Right cardiac atrium (tissue), 5 donors: ENCODE measurements at regions not wholly inside any gene's neighbourhood (a gene's known extent, or its start where the extent isn't known, plus 50 kb on each side); places are given as distances from the start of the nearest gene placed in this dataset.

Source experiments
- ATAC-seq, 2 donors: fragments of 200-7000 bp; cut with Tn5 transposase; one replicate each; pipeline versions ENCODE4 v1.8.0 to v1.9.1; 2020; ENCODE audit warnings: moderate library complexity in 2 of 2, mild to moderate bottlenecking in 1 of 2
- DNase-seq, 3 donors: peaks; one replicate each; pipeline ENCODE4 v3.0.0-alpha.2; 2020
- H3K27ac ChIP-seq: one replicate; pipeline ENCODE4 v1.5.1; 2013; ENCODE audit warnings: mild to moderate bottlenecking, low read length, control low read depth, moderate library complexity
- H3K27me3 ChIP-seq: one replicate; pipeline ENCODE4 v1.6.1; 2013; ENCODE audit not compliant: control insufficient read depth, insufficient read depth
- H3K4me1 ChIP-seq: one replicate; pipeline ENCODE4 v1.6.1; 2013; ENCODE audit warnings: low read length; ENCODE audit not compliant: control insufficient read depth, insufficient read depth
- H3K4me3 ChIP-seq: one replicate; pipeline ENCODE4 v1.5.1; 2013; ENCODE audit warnings: low read length, control low read depth
- H3K9me3 ChIP-seq: one replicate; pipeline ENCODE4 v1.6.1; 2013; ENCODE audit warnings: low read length; ENCODE audit not compliant: control insufficient read depth
- WGBS: extraction: QIAGEN DNeasy Blood & Tissue Kit; methylation state at CpG from one replicate; pipeline ENCODE4 v1.1.7; 2013; 5-methylcytosine and 5-hydroxymethylcytosine counted together
- intact Hi-C, 4 donors: fragments of 100-400 bp; cut with DNase I; formaldehyde crosslinking; loops; one replicate each; pipeline versions ENCODE4 v1.11.0 to v1.14.0; 2022 to 2023
- donor health status: healthy with polysubstance abuse.
- donor health status: DM: no; HTN: yes; CAD: no.
- donor health status: DM: no; HTN: no; CAD: no.
- donor health status: DM: no; HTN: yes; CAD: no; lungs with severe emphysema.
- donor health status: DM: yes; HTN: yes; CAD: no.

DNA sequence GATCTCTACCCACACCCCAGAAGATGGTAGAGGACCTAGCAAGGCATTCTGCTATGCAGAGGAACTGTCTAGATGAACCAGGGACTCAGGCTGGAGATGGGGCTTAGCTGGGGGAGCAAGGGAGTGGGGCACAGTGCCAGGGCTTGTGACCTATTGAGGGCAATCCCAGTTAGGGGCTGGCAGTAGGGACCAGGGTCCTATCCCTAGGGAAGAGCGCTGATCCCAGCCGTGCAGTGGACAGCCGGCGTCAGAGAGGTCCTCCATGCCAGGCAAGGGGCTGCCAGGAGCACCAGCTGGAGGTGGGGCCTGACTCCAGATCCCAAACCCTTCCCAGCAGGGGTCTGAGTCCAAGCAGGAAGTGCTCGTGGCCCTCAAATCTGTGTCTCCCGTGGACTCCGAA is 52.7 kb upstream of the NEURL1B start:
- 75% methylated on average over 7 of the region's 7 CpGs for WGBS
- no peaks in the 10 kb centered on the region for H3K9me3 ChIP-seq
- H3K4me3 ChIP-seq = no peak overlapping the region
- H3K4me1 ChIP-seq = peaks cover 25% of the 10 kb centered on the region
- no peak for ATAC-seq
- DNase-seq = no peak
- H3K27me3 ChIP-seq = no peaks in the 10 kb centered on the region
- H3K27ac ChIP-seq = no peak overlapping the region
- intact Hi-C loops = no loop called here

DNA sequence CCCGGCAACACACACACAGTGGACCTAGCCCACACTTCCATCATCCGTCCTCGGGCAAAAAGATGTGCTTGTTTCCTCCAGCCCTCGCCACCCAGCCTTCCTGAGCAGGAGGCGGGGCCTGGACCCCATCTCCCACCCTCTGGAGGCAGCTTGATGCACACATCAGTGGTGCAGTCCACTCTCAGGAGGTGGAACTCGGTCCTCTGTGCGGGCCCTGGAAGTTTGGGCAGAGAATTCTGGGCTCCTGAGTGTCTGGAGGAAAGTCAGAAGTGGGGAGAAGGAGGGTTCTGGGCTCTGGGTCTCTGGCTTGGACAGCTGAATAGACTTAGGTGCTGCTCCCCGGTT is 54.0 kb upstream of the NEURL1B start:
- Histone ChIP-seq H3K27ac (peak overlapping the region; percentile 10), H3K4me3 (no peak overlapping the region), H3K4me1 (peaks cover 28% of the 10 kb centered on the region), H3K27me3 (no peaks in the 10 kb centered on the region), H3K9me3 (no peaks in the 10 kb centered on the region)
- no peak for DNase-seq
- intact Hi-C loops = no loop called here
- 84% methylated on average over 8 of the region's 8 CpGs for WGBS
- no peak for ATAC-seq

DNA sequence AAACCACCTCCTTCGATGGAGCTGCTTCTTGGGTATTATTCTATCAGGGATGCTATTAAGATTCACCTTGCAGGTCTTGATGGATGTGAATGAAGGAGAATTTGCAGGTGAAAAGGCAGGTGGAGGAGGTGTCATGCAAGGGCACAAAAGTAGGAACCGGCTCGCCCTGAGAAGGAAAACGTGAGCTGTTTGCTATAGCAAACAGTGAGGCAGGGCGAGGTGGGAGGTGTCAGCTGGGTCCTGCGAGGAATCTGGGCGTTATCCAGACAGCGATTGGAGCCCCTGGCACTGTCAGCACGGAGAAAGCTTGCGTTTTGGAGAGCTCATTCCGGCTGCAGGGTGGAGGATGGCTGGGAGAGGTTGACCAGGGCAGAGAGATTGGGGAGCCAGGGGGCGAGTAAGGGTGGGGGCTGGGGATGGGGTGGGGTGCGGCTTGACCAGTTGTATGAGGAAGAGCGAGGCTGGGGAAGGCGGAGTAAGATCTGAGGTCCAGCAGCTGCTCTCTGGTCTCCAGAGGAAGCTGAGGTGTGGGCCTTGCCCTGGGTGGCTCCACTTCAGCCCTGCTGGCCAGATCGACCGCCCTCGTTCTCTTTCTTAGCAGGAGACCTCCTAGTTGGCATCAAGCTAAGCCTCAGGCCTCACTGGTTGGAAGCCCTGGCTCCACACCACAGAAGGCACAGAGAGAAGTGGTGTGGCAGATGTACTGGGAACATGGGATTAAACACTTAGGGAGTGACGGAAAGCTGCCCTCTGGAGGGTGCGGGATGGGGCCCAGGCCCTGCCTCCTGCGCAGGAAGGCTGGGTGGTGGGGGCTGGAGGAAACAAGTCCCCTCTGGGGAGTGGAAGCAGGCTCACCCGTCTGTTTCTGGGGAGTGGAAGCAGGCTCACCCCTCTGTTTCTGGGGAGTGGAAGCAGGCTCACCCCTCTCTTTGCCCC is 54.7 kb upstream of the NEURL1B start:
- Histone ChIP-seq H3K27ac (peak overlapping the region; percentile 51), H3K9me3 (no peaks in the 10 kb centered on the region), H3K4me1 (peaks cover 30% of the 10 kb centered on the region), H3K27me3 (no peaks in the 10 kb centered on the region), H3K4me3 (no peak overlapping the region)
- peak in 1 of 3 donors; percentile 38 for DNase-seq
- 50% methylated on average over 22 of the region's 22 CpGs for WGBS
- intact Hi-C loops = no loop called here
- ATAC-seq = peak in 1 of 2 donors; percentile 10

DNA sequence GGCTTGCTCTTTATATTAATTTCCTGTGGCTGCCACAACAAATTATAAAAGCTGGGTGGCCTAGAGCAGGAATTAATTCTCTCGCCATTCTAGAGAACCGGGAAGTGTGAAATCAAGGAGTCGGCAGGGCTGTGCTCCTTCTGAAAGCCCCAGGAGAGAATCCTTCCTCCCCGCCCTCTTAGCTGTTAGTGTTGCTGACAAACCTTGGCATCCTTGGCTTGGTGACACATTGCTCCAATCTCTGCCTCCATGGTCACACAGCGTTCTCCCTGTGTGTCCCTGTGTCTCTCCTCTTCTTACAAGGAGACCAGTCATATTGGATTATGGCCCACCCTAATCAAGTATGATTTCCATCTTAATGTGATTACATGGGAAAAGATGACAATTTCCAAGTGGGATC is 55.9 kb upstream of the NEURL1B start:
- Histone ChIP-seq H3K9me3 (no peaks in the 10 kb centered on the region), H3K27me3 (no peaks in the 10 kb centered on the region), H3K4me3 (no peak overlapping the region), H3K4me1 (peaks cover 32% of the 10 kb centered on the region), H3K27ac (peak overlapping the region; percentile 98)
- 45% methylated on average over 5 of the region's 5 CpGs for WGBS
- ATAC-seq = peak; percentile 50 to 52
- intact Hi-C loops = no loop called here
- DNase-seq = peak in 2 of 3 donors; percentile 58 to 73

DNA sequence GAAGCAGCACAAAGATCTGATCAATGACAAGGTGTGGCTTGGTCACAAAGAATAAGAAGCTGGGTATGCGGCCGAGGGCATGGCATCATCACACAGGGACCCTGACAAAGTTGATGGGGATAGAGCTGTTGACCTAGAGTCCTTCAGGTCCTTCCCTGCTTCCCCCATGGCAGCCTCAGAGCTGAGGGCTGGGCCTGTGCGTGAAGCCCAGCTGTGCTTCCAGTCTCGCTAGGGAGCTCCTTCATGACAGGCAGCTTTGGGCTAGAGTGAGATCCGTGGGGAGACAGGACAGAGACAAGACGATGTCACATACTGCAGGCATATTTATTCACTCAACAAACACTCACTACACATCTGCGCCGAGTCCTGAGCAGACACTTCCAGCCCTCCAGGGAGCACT is 56.4 kb upstream of the NEURL1B start:
- Histone ChIP-seq H3K4me1 (peaks cover 32% of the 10 kb centered on the region), H3K27me3 (no peaks in the 10 kb centered on the region), H3K4me3 (no peak overlapping the region), H3K9me3 (no peaks in the 10 kb centered on the region), H3K27ac (peak overlapping the region; percentile 98)
- WGBS = 47% methylated on average over 8 of the region's 8 CpGs
- intact Hi-C loops = no loop called here
- peak; percentile 5 to 9 for ATAC-seq
- DNase-seq = no peak

DNA sequence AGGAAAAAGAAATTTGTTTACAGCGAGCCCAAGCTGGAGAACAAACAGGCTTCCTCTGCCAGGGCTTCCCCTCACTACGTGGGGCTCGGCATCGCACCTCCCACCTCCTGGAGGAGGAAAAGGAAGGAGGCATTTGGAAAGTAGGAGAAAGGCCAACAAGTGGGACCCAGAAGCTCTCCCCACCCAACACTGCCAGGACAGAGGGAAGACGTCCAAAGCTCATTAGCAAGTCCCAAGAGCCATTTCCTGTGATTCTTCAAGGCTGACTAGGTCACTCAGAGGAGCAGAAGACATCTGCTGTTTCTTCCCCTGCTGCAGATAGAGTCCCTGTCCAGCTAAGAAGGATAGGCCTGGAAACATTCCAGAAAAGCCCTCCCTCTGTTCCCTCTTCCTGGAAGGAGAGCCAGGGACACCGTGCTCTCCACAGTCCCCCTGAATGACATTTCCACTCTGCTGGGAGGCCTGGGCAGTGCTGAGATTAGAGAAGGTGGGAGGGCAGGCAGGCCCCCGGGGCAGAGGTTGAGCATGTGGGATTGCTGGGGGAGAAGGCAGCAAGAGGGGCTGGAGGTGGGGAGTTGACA is 57.0 kb upstream of the NEURL1B start:
- no peaks in the 10 kb centered on the region for H3K27me3 ChIP-seq
- intact Hi-C loops = no loop called here

DNA sequence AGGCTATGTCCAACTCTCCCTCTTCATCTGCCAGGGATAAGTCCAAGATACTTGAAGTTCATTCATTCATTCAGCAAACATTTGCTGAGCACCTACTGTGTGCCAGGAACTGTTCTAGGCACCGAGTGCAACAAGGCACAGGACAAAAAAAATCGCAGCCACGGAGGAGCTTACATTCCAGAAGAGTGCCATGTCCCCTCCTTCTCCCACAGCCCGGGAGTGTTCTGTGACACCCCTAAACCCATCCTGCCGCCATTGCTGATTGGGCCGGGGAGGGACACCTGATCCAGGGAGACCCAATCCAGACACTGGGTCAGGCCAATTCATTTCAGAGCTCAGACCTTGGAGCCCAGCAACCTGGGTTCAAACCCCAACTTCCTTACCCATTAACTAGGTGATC is 58.1 kb upstream of the NEURL1B start:
- DNase-seq (no peak), ATAC-seq (no peak)
- H3K27ac ChIP-seq = peak overlapping the region; percentile 21
- no peaks in the 10 kb centered on the region for H3K9me3 ChIP-seq
- no peaks in the 10 kb centered on the region for H3K27me3 ChIP-seq
- intact Hi-C loops = no loop called here
- WGBS = 93% methylated on average over 6 of the region's 6 CpGs
- no peak overlapping the region for H3K4me3 ChIP-seq
- H3K4me1 ChIP-seq = peaks cover 33% of the 10 kb centered on the region

More for the DNA sequence above, 57.0 kb upstream of the NEURL1B start:
- ATAC-seq (peak; percentile 87 to 88), DNase-seq (peak; percentile 67 to 85 (median 84))
- Histone ChIP-seq H3K27ac (peak overlapping the region; percentile 98), H3K9me3 (no peaks in the 10 kb centered on the region), H3K4me3 (no peak overlapping the region), H3K4me1 (peaks cover 36% of the 10 kb centered on the region)
- WGBS = 31% methylated on average over 7 of the region's 7 CpGs

DNA sequence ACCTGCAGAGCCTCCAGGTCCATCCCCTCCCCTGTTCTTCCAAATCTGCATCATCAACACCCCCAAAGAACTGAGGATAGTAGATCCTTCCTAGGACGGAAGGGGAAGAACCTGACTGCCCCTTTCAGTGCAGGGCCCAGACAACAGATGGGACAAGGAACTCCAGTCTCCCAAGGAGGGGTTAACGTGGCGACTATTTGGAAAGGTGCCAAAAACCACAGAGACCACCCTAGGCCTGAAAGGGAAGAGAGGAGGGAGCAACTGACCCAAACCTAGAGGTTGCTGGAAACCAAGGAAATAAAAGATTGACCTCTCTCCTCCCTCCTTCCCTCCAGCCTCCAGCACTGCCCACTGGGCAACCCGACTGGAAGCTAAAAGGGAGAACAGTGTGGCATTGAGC is 59.7 kb upstream of the NEURL1B start:
- no peak overlapping the region for H3K27ac ChIP-seq
- no peak overlapping the region for H3K4me3 ChIP-seq
- WGBS = 52% methylated on average over 4 of the region's 4 CpGs
- H3K27me3 ChIP-seq = no peaks in the 10 kb centered on the region
- no peak for ATAC-seq
- H3K9me3 ChIP-seq = no peaks in the 10 kb centered on the region
- no peak for DNase-seq
- intact Hi-C loops = no loop called here
- H3K4me1 ChIP-seq = peaks cover 30% of the 10 kb centered on the region

DNA sequence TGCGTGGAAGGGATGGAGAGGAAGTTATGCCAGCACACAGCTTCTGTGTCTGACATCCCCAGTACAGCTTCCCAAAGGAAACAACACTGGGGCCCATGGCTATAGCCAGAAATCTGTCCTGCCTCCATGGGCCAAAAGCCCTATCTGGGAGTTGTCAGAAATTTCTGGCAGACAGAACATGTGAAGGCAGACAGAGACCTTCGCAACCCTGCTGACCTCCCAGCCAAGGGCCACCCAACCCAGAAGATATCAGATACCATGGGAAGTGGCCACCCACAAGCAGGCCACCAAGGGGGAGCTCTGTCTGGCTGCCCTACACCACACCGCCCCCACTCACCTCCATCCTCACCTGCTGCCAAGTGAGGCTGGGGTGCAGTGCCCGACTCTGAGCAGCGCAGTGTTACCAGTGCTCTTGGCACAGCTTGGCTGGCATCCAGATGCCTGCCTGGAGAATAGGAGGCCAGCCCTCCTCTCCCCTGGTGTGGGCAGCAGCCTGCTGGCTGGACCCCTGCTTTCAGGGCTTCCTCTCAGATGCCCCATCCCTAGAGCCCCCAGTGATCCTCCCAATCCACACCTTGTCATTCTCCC is 61.6 kb upstream of the NEURL1B start:
- H3K27me3 ChIP-seq = no peaks in the 10 kb centered on the region
- no peak overlapping the region for H3K27ac ChIP-seq
- peaks cover 28% of the 10 kb centered on the region for H3K4me1 ChIP-seq
- intact Hi-C loops = no loop called here
- ATAC-seq (no peak), DNase-seq (peak in 1 of 3 donors; percentile 72)
- H3K9me3 ChIP-seq = no peaks in the 10 kb centered on the region
- 84% methylated on average over 5 of the region's 5 CpGs for WGBS
- H3K4me3 ChIP-seq = no peak overlapping the region

DNA sequence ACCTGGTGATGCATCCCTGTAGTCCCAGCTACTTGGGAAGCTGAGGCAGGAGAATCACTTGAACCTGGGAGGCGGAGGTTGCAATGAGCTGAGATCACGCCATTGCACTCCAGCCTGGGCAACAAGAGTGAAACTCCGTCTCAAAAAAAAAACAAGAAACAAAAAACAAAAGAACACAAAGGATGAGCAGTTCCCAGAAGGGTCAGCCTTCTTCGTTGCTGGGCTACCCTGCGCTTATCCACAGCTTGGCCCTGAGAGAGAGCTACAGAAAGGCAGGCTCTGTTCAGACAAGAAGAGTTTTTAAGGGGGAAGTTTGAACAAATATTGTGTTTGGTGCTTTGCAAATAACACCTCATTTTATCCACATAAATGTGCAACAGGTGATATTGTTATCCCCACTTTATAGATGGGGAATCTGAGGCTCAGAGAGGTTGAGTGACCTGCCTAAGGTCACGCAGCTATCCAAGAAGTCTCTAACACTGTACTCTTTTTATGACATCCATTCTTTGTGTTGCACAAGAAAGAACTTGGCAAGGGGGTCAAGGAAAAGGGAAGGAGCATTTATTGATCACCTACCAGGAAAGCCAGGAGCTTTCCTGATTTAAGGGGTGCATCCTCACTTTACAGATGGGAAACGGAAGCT is 63.7 kb upstream of the NEURL1B start:
- Histone ChIP-seq H3K4me1 (peaks cover 17% of the 10 kb centered on the region), H3K4me3 (no peak overlapping the region)

More for the DNA sequence above, 63.7 kb upstream of the NEURL1B start:
- no peaks in the 10 kb centered on the region for H3K9me3 ChIP-seq
- 86% methylated on average over 7 of the region's 7 CpGs for WGBS
- no peaks in the 10 kb centered on the region for H3K27me3 ChIP-seq
- intact Hi-C loops = no loop called here
- ATAC-seq (no peak), DNase-seq (no peak)
- H3K27ac ChIP-seq = no peak overlapping the region
